Stomach (tissue), 4 donors: ENCODE measurements at regions not wholly inside any gene's neighbourhood (a gene's known extent, or its start where the extent isn't known, plus 50 kb on each side); places are given as distances from the start of the nearest gene placed in this dataset.

Source experiments
- EP300 ChIP-seq: sonication (generic); formaldehyde crosslinking; IDR thresholded peaks from one replicate; pipeline ENCODE4 v1.6.1; 2017; ENCODE audit warnings: antibody characterized with exemption
- POLR2A ChIP-seq, 4 donors: fragments of 450-650 bp; IDR thresholded peaks; one replicate each; pipeline ENCODE4 v1.6.1; 2016; ENCODE audit warnings: antibody characterized with exemption in 4 of 4, control low read depth in 2 of 4, mild to moderate bottlenecking in 1 of 4, moderate library complexity in 1 of 4

GRCh38 chr3:102206511-102207031 lies 228.2 kb upstream of the ZPLD1 start:
- TF ChIP-seq EP300 (no peak), POLR2A (IDR thresholded peaks at IDR 0.05) (no peak)
